ENCODE measurements at regions not wholly inside any gene's neighbourhood (a gene's known extent, or its start where the extent isn't known, plus 50 kb on each side); places are given as distances from the start of the nearest gene placed in this dataset.
"Not testable (repeated sequence)": the region's sequence is repeated elsewhere in the genome, so short reads cannot be mapped to it uniquely, and the experiment has no call there.

DNA sequence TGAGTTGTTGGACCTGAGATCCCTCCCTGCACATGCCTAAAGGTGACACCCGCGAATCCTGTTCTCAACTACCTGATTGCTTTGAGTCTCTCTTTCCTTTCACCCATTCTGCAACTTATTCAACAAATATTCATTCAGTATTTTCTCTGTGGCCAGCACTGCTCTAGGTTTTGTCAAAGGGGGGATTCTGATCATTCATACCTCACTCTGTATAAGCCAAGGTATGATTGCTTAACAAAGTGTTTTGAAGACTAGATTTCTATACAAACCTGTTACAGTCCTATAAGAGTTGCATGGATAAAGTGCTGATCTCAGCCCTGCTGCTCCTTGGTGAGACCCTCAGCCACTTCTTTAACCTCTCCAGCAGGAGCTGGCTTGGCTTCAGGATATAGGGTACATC, 409.7 kb downstream of the KCNRG start:
- no peak overlapping the region for H3K4me3 ChIP-seq (replicated peaks in 1 of 2; ENCODE audit: low read depth in 2 of 2, low read length in 2 of 2)
- TF ChIP-seq, protein P1, sequence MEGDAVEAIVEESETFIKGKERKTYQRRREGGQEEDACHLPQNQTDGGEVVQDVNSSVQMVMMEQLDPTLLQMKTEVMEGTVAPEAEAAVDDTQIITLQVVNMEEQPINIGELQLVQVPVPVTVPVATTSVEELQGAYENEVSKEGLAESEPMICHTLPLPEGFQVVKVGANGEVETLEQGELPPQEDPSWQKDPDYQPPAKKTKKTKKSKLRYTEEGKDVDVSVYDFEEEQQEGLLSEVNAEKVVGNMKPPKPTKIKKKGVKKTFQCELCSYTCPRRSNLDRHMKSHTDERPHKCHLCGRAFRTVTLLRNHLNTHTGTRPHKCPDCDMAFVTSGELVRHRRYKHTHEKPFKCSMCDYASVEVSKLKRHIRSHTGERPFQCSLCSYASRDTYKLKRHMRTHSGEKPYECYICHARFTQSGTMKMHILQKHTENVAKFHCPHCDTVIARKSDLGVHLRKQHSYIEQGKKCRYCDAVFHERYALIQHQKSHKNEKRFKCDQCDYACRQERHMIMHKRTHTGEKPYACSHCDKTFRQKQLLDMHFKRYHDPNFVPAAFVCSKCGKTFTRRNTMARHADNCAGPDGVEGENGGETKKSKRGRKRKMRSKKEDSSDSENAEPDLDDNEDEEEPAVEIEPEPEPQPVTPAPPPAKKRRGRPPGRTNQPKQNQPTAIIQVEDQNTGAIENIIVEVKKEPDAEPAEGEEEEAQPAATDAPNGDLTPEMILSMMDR (IDR thresholded peaks at IDR 0.05; ENCODE audit: low read depth, low read length): no peak
- no peak for DNase-seq (ENCODE audit: low read depth in 2 of 2)

DNA sequence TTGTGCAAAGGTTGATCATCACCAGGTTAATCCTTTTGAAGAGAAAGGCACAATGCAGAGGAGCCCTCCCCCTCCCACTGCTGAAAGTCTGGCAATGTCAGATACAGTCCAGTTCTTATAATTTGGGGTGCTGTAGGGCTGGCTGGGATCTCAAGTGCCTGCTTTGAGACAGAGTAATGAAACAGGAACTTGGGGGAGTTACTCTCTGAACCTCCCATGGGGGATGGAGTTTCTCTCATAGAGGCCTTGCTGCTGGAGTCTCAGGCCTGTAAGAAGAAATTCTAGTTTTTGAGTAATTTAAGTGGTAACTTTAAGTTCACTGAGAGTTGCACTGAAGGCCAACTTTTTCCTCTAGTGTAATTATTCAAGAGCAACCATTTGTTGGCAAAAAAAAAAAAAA, 410.5 kb downstream of the KCNRG start:
- no peak overlapping the region for H3K4me3 ChIP-seq (replicated peaks in 1 of 2; ENCODE audit: low read depth in 2 of 2, low read length in 2 of 2)
- TF ChIP-seq, protein P1 (IDR thresholded peaks at IDR 0.05; ENCODE audit: low read depth, low read length): no peak
- no peak for DNase-seq (ENCODE audit: low read depth in 2 of 2)

DNA sequence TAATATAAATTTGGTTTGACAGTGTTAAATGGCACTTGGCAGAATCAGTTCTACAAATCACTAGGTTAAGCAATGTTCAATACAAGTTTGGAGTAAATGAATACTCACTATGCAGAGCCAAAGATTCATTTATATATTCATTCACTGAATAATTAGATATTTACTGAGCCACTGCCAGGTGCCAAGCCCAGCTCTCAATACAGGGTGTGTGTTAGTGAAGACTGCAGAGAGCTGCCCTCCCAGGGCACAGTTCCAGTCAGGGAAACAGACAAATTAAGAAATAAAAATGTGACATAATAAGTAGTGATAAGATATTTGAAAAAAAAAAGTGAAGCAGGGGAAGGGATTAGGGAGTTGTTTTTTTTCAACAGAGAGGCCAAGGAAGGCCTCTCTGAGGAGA, 411.7 kb downstream of the KCNRG start:
- TF ChIP-seq, protein P1 (IDR thresholded peaks at IDR 0.05; ENCODE audit: low read depth, low read length): no peak
- H3K4me3 ChIP-seq (replicated peaks in 1 of 2; ENCODE audit: low read depth in 2 of 2, low read length in 2 of 2): no peak overlapping the region
- DNase-seq (ENCODE audit: low read depth in 2 of 2): no peak

DNA sequence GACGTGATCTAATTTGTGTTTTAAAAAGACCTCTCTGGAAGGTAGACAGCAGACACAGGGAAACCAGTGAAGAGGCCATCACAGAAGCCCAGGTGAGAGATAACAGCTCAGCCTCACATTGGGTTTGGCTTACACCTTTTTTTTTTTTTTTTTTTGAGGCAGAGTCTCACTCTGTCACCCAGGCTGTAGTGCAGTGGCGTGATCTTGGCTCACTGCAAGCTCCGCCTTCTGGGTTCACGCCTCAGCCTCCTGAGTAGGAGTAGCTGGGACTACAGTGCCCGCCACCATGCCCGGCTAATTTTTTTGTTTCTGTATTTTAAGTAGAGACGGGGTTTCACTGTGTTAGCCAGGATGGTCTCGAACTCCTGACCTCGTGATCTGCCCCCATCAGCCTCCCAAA, 412.3 kb downstream of the KCNRG start:
- DNase-seq (ENCODE audit: low read depth in 2 of 2); H3K4me3 ChIP-seq (replicated peaks in 1 of 2; ENCODE audit: low read depth in 2 of 2, low read length in 2 of 2): not testable (repeated sequence)

DNA sequence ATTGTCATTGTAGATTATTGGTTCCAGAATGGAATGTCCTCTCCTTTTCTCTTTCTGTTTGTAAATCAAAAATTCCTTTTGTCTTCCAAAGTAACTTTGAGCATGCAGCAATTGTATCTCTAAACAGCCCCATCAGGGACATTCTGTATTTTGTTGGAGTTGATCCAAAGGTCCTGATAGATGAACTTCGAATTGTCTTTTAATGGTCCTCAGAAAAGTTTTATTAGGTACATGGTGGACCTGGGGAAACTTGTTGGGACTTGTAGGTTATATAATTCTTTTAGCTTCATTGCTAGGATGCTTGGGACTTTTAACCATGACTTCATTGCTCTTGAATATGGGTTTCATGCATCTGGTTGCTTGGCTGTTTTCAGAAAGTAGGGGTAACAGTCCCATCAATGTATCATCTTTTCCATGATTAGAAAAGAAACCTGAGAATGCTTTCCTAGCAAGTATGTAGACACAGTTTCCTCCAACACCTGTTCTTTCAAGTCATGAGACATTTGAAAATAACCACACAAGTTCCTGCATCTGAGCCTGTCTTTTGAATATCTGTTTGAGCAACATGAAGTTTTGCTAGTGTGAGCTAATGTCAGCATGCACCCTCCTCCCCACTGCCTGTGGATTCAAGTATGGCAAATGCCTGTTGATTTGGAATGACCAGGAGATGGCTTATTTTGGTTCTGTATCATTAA, 413.1 kb downstream of the KCNRG start:
- TF ChIP-seq, protein P1 (IDR thresholded peaks at IDR 0.05; ENCODE audit: low read depth, low read length): no peak
- DNase-seq (ENCODE audit: low read depth in 2 of 2): no peak
- H3K4me3 ChIP-seq (replicated peaks in 1 of 2; ENCODE audit: low read depth in 2 of 2, low read length in 2 of 2): no peak overlapping the region

DNA sequence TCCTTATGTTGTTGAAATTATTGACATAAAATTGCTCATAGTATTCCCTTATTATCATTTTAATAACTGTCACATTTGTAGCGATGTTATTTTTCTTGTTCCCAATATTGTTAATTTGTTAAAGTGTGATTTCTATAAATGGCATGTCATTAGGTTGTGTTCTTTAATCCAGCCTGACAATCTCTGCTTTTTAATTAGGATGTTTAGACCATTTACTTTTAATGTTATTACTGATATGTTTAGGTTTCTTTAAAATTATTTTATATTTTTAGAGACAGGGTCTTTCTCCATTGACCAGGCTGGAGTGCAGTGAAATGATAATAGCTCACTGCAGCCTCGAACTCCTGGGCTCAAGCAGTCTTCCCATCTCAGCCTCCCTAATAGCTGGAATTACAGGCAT, 408.5 kb downstream of the DLEU7 start:
- TF ChIP-seq, protein P1 (IDR thresholded peaks at IDR 0.05; ENCODE audit: low read depth, low read length): no peak
- no peak overlapping the region for H3K4me3 ChIP-seq (replicated peaks in 1 of 2; ENCODE audit: low read depth in 2 of 2, low read length in 2 of 2)
- no peak for DNase-seq (ENCODE audit: low read depth in 2 of 2)

DNA sequence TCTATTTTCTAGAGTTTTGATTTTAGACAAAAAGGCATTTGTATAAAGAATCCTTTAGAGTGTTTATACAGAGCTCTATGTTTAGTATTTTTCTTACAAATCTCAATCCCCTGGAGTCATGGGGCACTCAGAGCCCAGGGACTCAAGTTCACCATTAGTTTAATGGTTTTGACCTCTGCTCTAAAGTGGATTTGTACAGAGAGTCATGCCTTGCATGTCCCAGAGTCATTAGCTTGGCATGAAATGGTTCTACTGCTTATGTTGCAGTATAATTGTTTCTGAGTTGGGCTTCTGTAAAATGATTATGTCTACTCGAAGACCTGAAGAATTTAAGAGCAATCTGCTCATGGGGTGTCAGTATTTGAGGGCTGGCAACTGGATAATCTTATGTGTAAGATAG, 406.2 kb downstream of the DLEU7 start:
- DNase-seq (ENCODE audit: low read depth in 2 of 2): peak in 1 of 2 donors; percentile 29
- TF ChIP-seq, protein P1 (IDR thresholded peaks at IDR 0.05; ENCODE audit: low read depth, low read length): no peak
- no peak overlapping the region for H3K4me3 ChIP-seq (replicated peaks in 1 of 2; ENCODE audit: low read depth in 2 of 2, low read length in 2 of 2)
